GM18861 (cell line): ENCODE measurements at regions not wholly inside any gene's neighbourhood (a gene's known extent, or its start where the extent isn't known, plus 50 kb on each side); places are given as distances from the start of the nearest gene placed in this dataset.
"Not testable (repeated sequence)": the region's sequence is repeated elsewhere in the genome, so short reads cannot be mapped to it uniquely, and the experiment has no call there.

Source experiments
- ATAC-seq: cut with Tn5 transposase; IDR thresholded peaks from one replicate; pipeline ENCODE4 v1.9.1; 2021; ENCODE audit not compliant: unreplicated experiment

- ATAC-seq: no peak
Measured at GRCh38 chr5:102613661-102614060, 114.9 kb upstream of the SLCO6A1 start.

GRCh38 chr5:102617191-102618187 lies 118.7 kb upstream of the SLCO6A1 start:
- no peak for ATAC-seq

GRCh38 chr5:102622262-102622661 lies 123.5 kb upstream of the SLCO6A1 start:
- ATAC-seq: no peak

- ATAC-seq: no peak
Measured at GRCh38 chr5:102623329-102624065, 124.7 kb upstream of the SLCO6A1 start.

GRCh38 chr5:102624405-102624804 lies 125.6 kb upstream of the SLCO6A1 start:
- no peak for ATAC-seq

- ATAC-seq: no peak
Measured at GRCh38 chr5:102625468-102625867, 126.7 kb upstream of the SLCO6A1 start.

- no peak for ATAC-seq
Measured at GRCh38 chr5:102625928-102626327, 127.1 kb upstream of the SLCO6A1 start.

GRCh38 chr5:102627315-102627714 lies 127.8 kb upstream of the PAM start:
- no peak for ATAC-seq

GRCh38 chr5:102628441-102629175 lies 126.5 kb upstream of the PAM start:
- no peak for ATAC-seq

GRCh38 chr5:102629827-102630605 lies 125.1 kb upstream of the PAM start:
- ATAC-seq: no peak

- not testable (repeated sequence) for ATAC-seq
Measured at GRCh38 chr5:102635399-102635798, 119.7 kb upstream of the PAM start.

GRCh38 chr5:102638316-102638715 lies 116.8 kb upstream of the PAM start:
- ATAC-seq: no peak

GRCh38 chr5:102638912-102639652 lies 116.0 kb upstream of the PAM start:
- ATAC-seq: no peak

- ATAC-seq: no peak
Measured at GRCh38 chr5:102649731-102650130, 105.4 kb upstream of the PAM start.

- ATAC-seq: no peak
Measured at GRCh38 chr5:102651466-102651865, 103.6 kb upstream of the PAM start.

- ATAC-seq: no peak
Measured at GRCh38 chr5:102654559-102655349, 100.4 kb upstream of the PAM start.

GRCh38 chr5:102659151-102659550 lies 96.0 kb upstream of the PAM start:
- ATAC-seq: no peak

GRCh38 chr5:102660111-102660510 lies 95.0 kb upstream of the PAM start:
- no peak for ATAC-seq
